Cardiac muscle cell (in vitro differentiated cells and primary cell): ENCODE measurements at regions not wholly inside any gene's neighbourhood (a gene's known extent, or its start where the extent isn't known, plus 50 kb on each side); places are given as distances from the start of the nearest gene placed in this dataset.
A peak's percentile ranks its signal among the peaks of the same experiment; 100 is the strongest.

Experiments
- DNase-seq, 2 donors: peaks; one replicate each; pipeline versions ENCODE4 v3.0.0 to v3.0.0-alpha.2; 2010 to 2017; ENCODE audit warnings: low read depth in 1 of 2, low spot score in 1 of 2
- H3K27ac ChIP-seq: fragments of 200-600 bp; sonication (generic); 2 replicates; pipeline ENCODE4 v1.5.1; 2016
- H3K27me3 ChIP-seq: fragments of 200-600 bp; sonication (generic); 2 replicates; pipeline ENCODE4 v1.6.0; 2016; ENCODE audit warnings: control low read depth
- H3K36me3 ChIP-seq: fragments of 200-600 bp; sonication (generic); 2 replicates; pipeline ENCODE4 v1.5.1; 2016; ENCODE audit warnings: control low read depth
- H3K4me1 ChIP-seq: fragments of 200-600 bp; sonication (generic); 2 replicates; pipeline ENCODE4 v1.8.1; 2017; ENCODE audit warnings: low read depth, mild to moderate bottlenecking, mixed run types
- H3K4me3 ChIP-seq: fragments of 200-600 bp; sonication (generic); 2 replicates; pipeline ENCODE4 v1.5.1; 2016; ENCODE audit warnings: mild to moderate bottlenecking
- H3K9me3 ChIP-seq: fragments of 200-600 bp; sonication (generic); 2 replicates; pipeline ENCODE4 v1.5.1; 2017; ENCODE audit warnings: low read depth, mild to moderate bottlenecking, control low read depth
- CTCF ChIP-seq: IDR thresholded peaks from 2 replicates; pipeline ENCODE4 v1.5.1; 2012; ENCODE audit warnings: low read depth, mild to moderate bottlenecking, low read length

GRCh38 chr19:46951171-46951986 is 68.3 kb upstream of the NPAS1 start:
- Histone ChIP-seq H3K27ac (no peak overlapping the region), H3K4me1 (peaks cover 8% of the 10 kb centered on the region), H3K4me3 (no peak overlapping the region), H3K9me3 (no peaks in the 10 kb centered on the region), H3K27me3 (no peaks in the 10 kb centered on the region), H3K36me3 (peaks cover 3% of the 10 kb centered on the region)
- TF ChIP-seq CTCF, result no peak
- no peak for DNase-seq

GRCh38 chr19:46952874-46953273 is 66.8 kb upstream of the NPAS1 start:
- Histone ChIP-seq H3K4me1 (peaks cover 8% of the 10 kb centered on the region), H3K9me3 (no peaks in the 10 kb centered on the region), H3K36me3 (peaks cover 3% of the 10 kb centered on the region), H3K27me3 (no peaks in the 10 kb centered on the region), H3K4me3 (no peak overlapping the region), H3K27ac (no peak overlapping the region)
- DNase-seq, result no peak
- no peak for TF ChIP-seq CTCF

- Histone ChIP-seq H3K4me3 (no peak overlapping the region), H3K4me1 (peaks cover 8% of the 10 kb centered on the region), H3K27ac (no peak overlapping the region), H3K36me3 (peaks cover 3% of the 10 kb centered on the region), H3K27me3 (no peaks in the 10 kb centered on the region), H3K9me3 (no peaks in the 10 kb centered on the region)
- DNase-seq, result no peak
- TF ChIP-seq CTCF, result no peak
These were observed 65.6 kb upstream of the NPAS1 start for GRCh38 chr19:46953955-46954501.

GRCh38 chr19:46954502-46954992 is 65.1 kb upstream of the NPAS1 start:
- H3K4me3 ChIP-seq, result no peak overlapping the region
- H3K36me3 ChIP-seq, result peaks cover 1% of the 10 kb centered on the region
- no peaks in the 10 kb centered on the region for H3K27me3 ChIP-seq
- TF ChIP-seq CTCF, result no peak
- no peak for DNase-seq
- peak overlapping the region; percentile 27 for H3K27ac ChIP-seq
- H3K9me3 ChIP-seq, result no peaks in the 10 kb centered on the region
- H3K4me1 ChIP-seq, result peaks cover 8% of the 10 kb centered on the region

GRCh38 chr19:46954993-46955812 is 64.4 kb upstream of the NPAS1 start:
- Histone ChIP-seq H3K27me3 (no peaks in the 10 kb centered on the region), H3K36me3 (no peaks in the 10 kb centered on the region), H3K27ac (peak overlapping the region; percentile 27), H3K4me1 (peaks cover 8% of the 10 kb centered on the region), H3K9me3 (no peaks in the 10 kb centered on the region), H3K4me3 (no peak overlapping the region)
- DNase-seq, result peak in 1 of 2 donors; percentile 51
- TF ChIP-seq CTCF, result no peak
